Stimulated activated naive CD8-positive, alpha-beta T cell treated with anti-CD3 and anti-CD28 coated beads, Interleukin-15, Interleukin-2, amounts not matched to agents 100 ng/mL and 50 ng/mL, for 24 hours (primary cell): ENCODE measurements at regions not wholly inside any gene's neighbourhood (a gene's known extent, or its start where the extent isn't known, plus 50 kb on each side); places are given as distances from the start of the nearest gene placed in this dataset.

ENCODE experiments used
- H3K27ac Mint-ChIP-seq: one replicate; pipeline ENCODE4 v1.8.0; 2021; ENCODE audit warnings: mild to moderate bottlenecking, mixed read lengths
- H3K27me3 Mint-ChIP-seq: one replicate; pipeline ENCODE4 v1.8.0; 2021; ENCODE audit warnings: mixed read lengths
- H3K36me3 Mint-ChIP-seq: one replicate; pipeline ENCODE4 v1.8.0; 2021; ENCODE audit warnings: low read depth, mixed read lengths
- H3K4me1 Mint-ChIP-seq: one replicate; pipeline ENCODE4 v1.8.0; 2021; ENCODE audit warnings: low read depth, mixed read lengths
- H3K4me3 Mint-ChIP-seq: one replicate; pipeline ENCODE4 v1.8.0; 2021; ENCODE audit warnings: mild to moderate bottlenecking, mixed read lengths
- H3K9me3 Mint-ChIP-seq: one replicate; pipeline ENCODE4 v1.8.0; 2021; ENCODE audit warnings: mixed read lengths

GRCh38 chr2:40550085-40550484, 98.2 kb upstream of the SLC8A1 start:
- no peaks in the 10 kb centered on the region for H3K4me1 Mint-ChIP-seq
- no peaks in the 10 kb centered on the region for H3K36me3 Mint-ChIP-seq
- no peak overlapping the region for H3K27ac Mint-ChIP-seq
- H3K9me3 Mint-ChIP-seq = no peaks in the 10 kb centered on the region
- no peaks in the 10 kb centered on the region for H3K27me3 Mint-ChIP-seq
- H3K4me3 Mint-ChIP-seq = no peak overlapping the region

- H3K4me3 Mint-ChIP-seq = no peak overlapping the region
- no peaks in the 10 kb centered on the region for H3K27me3 Mint-ChIP-seq
- H3K27ac Mint-ChIP-seq = no peak overlapping the region
- H3K36me3 Mint-ChIP-seq = no peaks in the 10 kb centered on the region
- H3K4me1 Mint-ChIP-seq = no peaks in the 10 kb centered on the region
- no peaks in the 10 kb centered on the region for H3K9me3 Mint-ChIP-seq
Measured at GRCh38 chr2:40551081-40551480, 99.2 kb upstream of the SLC8A1 start.

DNA sequence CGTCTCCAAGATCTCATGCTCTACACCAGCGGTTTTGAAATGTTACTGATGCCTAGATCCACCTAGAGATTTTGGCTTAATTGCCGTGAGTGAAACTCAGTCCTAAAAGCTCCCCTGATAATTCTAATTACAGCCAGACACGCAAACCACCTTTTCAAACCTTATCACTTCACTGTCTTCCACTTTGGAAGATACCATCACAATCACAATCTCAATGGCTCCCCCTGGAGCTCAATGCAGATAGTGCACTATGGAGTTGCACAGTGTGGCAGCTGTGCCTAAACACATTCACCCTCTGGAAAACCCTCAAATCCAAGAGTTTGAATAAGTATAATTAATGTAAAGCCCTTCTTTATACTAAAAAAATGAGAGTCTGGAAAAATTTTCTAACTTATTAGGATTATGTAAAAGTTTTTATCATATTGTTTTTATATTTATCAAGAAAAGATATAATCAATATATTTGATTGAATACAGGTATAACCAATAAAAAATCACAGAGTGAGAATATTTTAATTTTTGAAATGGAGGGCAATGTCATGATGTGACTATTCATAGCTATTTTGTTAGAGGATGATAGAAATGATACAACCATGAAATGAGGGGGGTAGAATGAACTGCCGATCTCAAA, 102.9 kb upstream of the SLC8A1 start:
- no peak overlapping the region for H3K27ac Mint-ChIP-seq
- no peaks in the 10 kb centered on the region for H3K36me3 Mint-ChIP-seq
- no peaks in the 10 kb centered on the region for H3K4me1 Mint-ChIP-seq
- H3K4me3 Mint-ChIP-seq = no peak overlapping the region
- no peaks in the 10 kb centered on the region for H3K27me3 Mint-ChIP-seq
- H3K9me3 Mint-ChIP-seq = no peaks in the 10 kb centered on the region

DNA sequence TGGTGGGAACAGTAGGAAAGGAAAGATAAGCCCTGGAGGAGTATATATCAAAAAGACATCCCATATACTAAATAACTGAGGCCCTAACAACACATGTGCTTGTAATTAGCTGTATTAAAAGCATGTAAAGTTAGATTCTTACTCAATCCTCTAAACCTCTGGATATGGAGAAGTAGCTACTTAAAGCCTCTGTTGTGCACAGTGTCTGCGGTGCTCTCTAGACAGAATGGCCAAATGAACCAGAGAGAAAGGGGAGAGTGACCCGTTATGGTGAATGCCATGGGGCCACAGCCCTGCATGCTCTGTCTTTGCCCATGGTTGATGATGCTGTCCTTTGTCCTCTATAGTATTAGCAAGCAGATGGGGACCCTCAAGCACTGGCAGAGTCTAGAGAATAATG, 104.4 kb upstream of the SLC8A1 start:
- Mint-ChIP-seq H3K36me3 (no peaks in the 10 kb centered on the region), H3K27me3 (no peaks in the 10 kb centered on the region), H3K9me3 (no peaks in the 10 kb centered on the region), H3K4me3 (no peak overlapping the region), H3K4me1 (no peaks in the 10 kb centered on the region), H3K27ac (no peak overlapping the region)

- no peaks in the 10 kb centered on the region for H3K27me3 Mint-ChIP-seq
- H3K27ac Mint-ChIP-seq = no peak overlapping the region
- H3K36me3 Mint-ChIP-seq = no peaks in the 10 kb centered on the region
- no peaks in the 10 kb centered on the region for H3K9me3 Mint-ChIP-seq
- no peaks in the 10 kb centered on the region for H3K4me1 Mint-ChIP-seq
- no peak overlapping the region for H3K4me3 Mint-ChIP-seq
Measured at GRCh38 chr2:40556739-40557138, 104.8 kb upstream of the SLC8A1 start.

DNA sequence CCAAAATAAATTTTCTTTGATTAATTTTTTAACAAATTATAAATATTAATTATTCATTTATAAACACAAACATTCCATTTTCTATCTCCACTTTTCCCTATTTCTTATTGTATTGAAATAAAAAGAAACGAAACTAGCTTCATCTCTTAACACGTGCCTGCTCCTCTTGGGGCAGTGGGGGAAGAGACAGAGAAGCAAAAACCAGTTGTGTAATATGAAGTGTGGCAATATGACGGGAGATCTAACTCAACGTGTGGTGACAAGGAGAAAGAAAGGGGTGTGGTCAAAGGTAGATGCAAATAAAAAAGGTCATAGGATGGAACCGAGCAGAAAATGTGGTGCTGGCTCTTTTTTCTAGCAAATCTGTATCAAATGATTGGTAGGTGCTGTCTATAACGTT, 106.9 kb upstream of the SLC8A1 start:
- Mint-ChIP-seq H3K27ac (no peak overlapping the region), H3K4me1 (no peaks in the 10 kb centered on the region), H3K9me3 (no peaks in the 10 kb centered on the region), H3K4me3 (no peak overlapping the region), H3K27me3 (no peaks in the 10 kb centered on the region), H3K36me3 (no peaks in the 10 kb centered on the region)

GRCh38 chr2:40559175-40559574, 107.3 kb upstream of the SLC8A1 start:
- H3K9me3 Mint-ChIP-seq = no peaks in the 10 kb centered on the region
- no peaks in the 10 kb centered on the region for H3K4me1 Mint-ChIP-seq
- H3K27ac Mint-ChIP-seq = no peak overlapping the region
- H3K27me3 Mint-ChIP-seq = no peaks in the 10 kb centered on the region
- H3K4me3 Mint-ChIP-seq = no peak overlapping the region
- H3K36me3 Mint-ChIP-seq = no peaks in the 10 kb centered on the region

DNA sequence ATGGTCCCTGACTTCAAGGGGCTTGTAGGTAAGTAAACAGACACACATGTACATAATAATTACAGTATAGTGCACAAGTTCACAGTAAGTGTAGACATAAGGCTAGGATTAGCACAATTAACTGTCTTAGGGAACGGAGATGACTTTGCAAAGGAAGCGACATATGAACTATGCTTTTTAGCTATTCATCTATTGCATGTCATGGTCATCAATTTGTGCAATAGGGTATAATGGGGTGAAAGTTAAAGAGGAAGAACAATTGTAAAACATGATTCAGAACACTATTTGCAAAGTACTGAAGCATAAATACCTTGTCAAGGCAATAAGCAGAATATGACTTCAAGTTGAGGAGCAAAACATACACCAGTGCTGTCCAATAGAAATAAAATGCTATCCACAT, 112.3 kb upstream of the SLC8A1 start:
- Mint-ChIP-seq H3K27me3 (no peaks in the 10 kb centered on the region), H3K4me1 (no peaks in the 10 kb centered on the region), H3K36me3 (no peaks in the 10 kb centered on the region), H3K4me3 (no peak overlapping the region), H3K9me3 (no peaks in the 10 kb centered on the region), H3K27ac (no peak overlapping the region)

GRCh38 chr2:40579247-40579646, 127.4 kb upstream of the SLC8A1 start:
- peaks cover 9% of the 10 kb centered on the region for H3K9me3 Mint-ChIP-seq
- no peaks in the 10 kb centered on the region for H3K36me3 Mint-ChIP-seq
- no peak overlapping the region for H3K4me3 Mint-ChIP-seq
- H3K27me3 Mint-ChIP-seq = no peaks in the 10 kb centered on the region
- no peaks in the 10 kb centered on the region for H3K4me1 Mint-ChIP-seq
- no peak overlapping the region for H3K27ac Mint-ChIP-seq

- Mint-ChIP-seq H3K4me3 (no peak overlapping the region), H3K4me1 (no peaks in the 10 kb centered on the region), H3K27ac (no peak overlapping the region), H3K36me3 (no peaks in the 10 kb centered on the region), H3K27me3 (no peaks in the 10 kb centered on the region), H3K9me3 (peaks cover 13% of the 10 kb centered on the region)
Measured at GRCh38 chr2:40584432-40584831, 132.5 kb upstream of the SLC8A1 start.

GRCh38 chr2:40591774-40592173, 139.9 kb upstream of the SLC8A1 start:
- Mint-ChIP-seq H3K27me3 (no peaks in the 10 kb centered on the region), H3K4me3 (no peak overlapping the region), H3K9me3 (no peaks in the 10 kb centered on the region), H3K36me3 (no peaks in the 10 kb centered on the region), H3K27ac (no peak overlapping the region), H3K4me1 (no peaks in the 10 kb centered on the region)

- Mint-ChIP-seq H3K36me3 (no peaks in the 10 kb centered on the region), H3K4me1 (no peaks in the 10 kb centered on the region), H3K9me3 (no peaks in the 10 kb centered on the region), H3K4me3 (no peak overlapping the region), H3K27ac (no peak overlapping the region), H3K27me3 (no peaks in the 10 kb centered on the region)
Measured at GRCh38 chr2:40592218-40592617, 140.3 kb upstream of the SLC8A1 start.

DNA sequence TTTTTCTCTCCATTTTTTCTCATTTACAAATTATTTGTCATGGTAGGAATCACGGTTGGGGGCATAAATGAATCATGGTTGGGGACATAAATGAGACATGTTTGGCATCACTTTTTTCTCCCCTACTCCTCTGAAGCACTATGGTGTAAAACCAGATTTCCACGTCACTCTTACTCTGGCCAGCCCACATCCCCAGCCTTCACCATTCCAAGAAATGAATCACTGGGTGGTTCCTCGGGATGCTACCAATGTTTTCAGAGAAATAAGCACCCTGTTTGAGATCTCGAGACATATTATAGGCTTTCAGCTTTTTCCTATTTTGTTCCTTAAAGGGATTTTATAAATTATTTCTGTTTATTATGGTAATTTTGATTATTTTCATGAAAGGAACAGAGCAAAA, 155.0 kb upstream of the SLC8A1 start:
- H3K27me3 Mint-ChIP-seq = no peaks in the 10 kb centered on the region
- H3K9me3 Mint-ChIP-seq = peaks cover 7% of the 10 kb centered on the region
- H3K4me1 Mint-ChIP-seq = no peaks in the 10 kb centered on the region
- H3K36me3 Mint-ChIP-seq = no peaks in the 10 kb centered on the region
- no peak overlapping the region for H3K27ac Mint-ChIP-seq
- no peak overlapping the region for H3K4me3 Mint-ChIP-seq

GRCh38 chr2:40611196-40611595, 159.3 kb upstream of the SLC8A1 start:
- Mint-ChIP-seq H3K9me3 (peaks cover 11% of the 10 kb centered on the region), H3K36me3 (no peaks in the 10 kb centered on the region), H3K27ac (no peak overlapping the region), H3K4me1 (no peaks in the 10 kb centered on the region), H3K27me3 (no peaks in the 10 kb centered on the region), H3K4me3 (no peak overlapping the region)

DNA sequence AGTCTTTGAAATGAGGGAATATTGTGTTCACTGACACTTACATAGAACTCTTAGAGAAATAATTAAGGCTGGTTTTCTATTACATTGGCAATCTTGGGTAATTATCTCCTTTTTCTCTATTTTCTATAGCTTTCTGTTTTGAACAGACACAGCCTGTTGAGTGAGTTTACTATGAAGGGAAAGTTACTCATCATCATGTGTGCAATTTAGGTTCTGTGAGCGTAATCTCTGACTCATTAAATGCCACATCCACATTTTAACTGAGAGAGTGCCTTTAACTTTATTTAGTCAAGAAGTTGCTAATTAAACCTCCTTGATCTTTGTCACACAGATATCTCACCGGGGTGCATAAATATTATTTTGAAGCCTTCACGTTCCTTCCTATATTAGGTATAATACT, 174.0 kb upstream of the SLC8A1 start:
- no peaks in the 10 kb centered on the region for H3K27me3 Mint-ChIP-seq
- H3K36me3 Mint-ChIP-seq = no peaks in the 10 kb centered on the region
- no peaks in the 10 kb centered on the region for H3K4me1 Mint-ChIP-seq
- no peak overlapping the region for H3K4me3 Mint-ChIP-seq
- no peak overlapping the region for H3K27ac Mint-ChIP-seq
- H3K9me3 Mint-ChIP-seq = no peaks in the 10 kb centered on the region

DNA sequence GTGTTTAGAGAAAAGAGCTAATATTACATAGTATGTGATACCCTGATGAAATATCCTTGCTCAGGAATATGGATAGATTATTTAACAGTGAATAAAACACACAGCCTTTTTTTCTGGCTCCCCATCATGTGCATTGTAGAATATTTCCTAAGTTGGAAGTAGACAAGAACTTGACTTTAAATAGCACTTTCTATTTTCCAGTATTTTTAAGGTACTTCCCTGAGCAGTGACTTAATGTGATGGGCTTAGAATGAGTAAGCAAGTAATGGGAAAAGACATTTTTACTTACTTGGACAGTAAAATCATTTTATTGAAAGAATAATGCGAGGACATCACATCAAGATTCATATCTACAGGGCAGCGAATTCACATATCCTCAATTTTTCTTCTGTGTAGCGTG, 176.7 kb upstream of the SLC8A1 start:
- Mint-ChIP-seq H3K4me3 (no peak overlapping the region), H3K27me3 (no peaks in the 10 kb centered on the region), H3K36me3 (no peaks in the 10 kb centered on the region), H3K27ac (no peak overlapping the region), H3K9me3 (no peaks in the 10 kb centered on the region), H3K4me1 (no peaks in the 10 kb centered on the region)
